Activated CD4-positive, alpha-beta T cell treated with anti-CD3 and anti-CD28 coated beads, Interleukin-10, Interleukin-2, amounts not matched to agents 100 ng/mL and 50 ng/mL, durations not matched to agents 16 hours and 8 hours (primary cell): ENCODE measurements at regions not wholly inside any gene's neighbourhood (a gene's known extent, or its start where the extent isn't known, plus 50 kb on each side); places are given as distances from the start of the nearest gene placed in this dataset.
"Not testable (repeated sequence)": the region's sequence is repeated elsewhere in the genome, so short reads cannot be mapped to it uniquely, and the experiment has no call there.

Experiments
- DNase-seq: peaks from one replicate; pipeline ENCODE4 v3.0.0-alpha.2; 2020

DNA sequence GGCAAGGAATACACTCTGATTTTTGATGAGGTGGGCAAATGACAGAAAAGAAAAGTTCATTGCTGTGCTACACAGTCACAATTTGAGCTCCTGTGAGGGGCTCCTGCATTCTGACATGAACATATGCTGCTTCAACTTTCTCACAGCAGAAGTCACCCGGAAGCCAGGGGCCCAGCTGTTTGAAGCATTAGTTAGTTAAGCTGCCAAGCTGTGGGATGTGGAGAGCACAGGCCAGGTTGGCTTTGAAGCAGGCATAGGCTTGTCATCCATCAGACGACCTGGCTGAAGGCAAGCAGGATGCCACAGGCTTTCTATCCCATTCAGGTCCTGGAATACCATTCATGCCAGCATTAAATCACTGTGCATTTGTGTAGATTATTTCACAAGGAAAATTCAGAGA lies 63.1 kb downstream of the MTNR1B start:
- DNase-seq: no peak

DNA sequence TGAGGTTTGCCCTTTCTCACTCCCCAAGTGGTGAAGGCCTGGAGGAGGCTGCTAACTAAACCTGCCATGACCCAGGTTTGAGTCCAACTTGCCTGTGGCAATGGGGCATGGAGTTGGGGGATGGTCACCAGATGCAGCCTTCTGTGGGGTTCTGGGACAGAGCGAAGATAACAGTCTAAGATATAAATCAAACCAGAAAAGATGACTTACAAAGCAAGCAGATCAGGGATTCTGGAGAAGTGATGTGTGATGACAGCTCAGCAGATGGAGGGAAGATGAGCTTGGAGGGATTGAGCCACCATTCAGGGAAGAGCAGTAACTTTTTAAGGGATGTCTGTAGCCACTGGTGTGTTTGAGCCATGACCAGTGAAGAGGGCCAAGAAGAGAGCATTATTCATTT lies 63.6 kb downstream of the MTNR1B start:
- DNase-seq: no peak

DNA sequence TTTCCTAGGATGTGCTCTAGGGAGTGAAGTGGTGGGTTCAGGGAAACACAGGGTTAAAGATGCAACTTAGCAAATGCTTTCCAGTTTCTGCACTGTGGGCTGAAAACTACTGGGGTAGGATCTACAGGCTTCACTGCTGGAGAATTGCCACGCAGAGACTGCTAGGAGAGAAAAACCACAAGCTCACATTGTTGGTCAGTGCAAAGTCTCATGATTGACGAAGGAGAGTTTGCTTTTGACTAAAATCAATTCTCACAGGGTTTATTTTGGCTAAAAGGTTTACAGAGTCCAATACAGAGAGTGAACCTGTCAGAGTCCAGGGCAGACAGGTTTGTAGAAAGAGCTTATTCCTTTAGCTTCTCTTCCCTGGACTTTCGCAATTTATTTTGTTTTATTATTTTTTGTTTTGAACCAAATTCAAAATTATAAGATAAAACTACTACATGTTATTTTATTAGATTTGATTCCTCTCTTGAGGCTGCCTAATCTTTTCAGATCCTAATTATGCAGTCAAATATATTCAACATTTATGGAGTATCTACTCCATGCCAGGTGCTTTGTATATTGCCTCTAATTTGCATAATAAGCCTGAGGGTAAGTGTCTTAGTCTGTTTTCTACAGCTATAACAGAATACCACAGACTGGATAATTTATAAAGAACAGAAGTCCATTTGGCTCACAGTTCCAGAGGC lies 64.7 kb downstream of the MTNR1B start:
- no peak for DNase-seq

DNA sequence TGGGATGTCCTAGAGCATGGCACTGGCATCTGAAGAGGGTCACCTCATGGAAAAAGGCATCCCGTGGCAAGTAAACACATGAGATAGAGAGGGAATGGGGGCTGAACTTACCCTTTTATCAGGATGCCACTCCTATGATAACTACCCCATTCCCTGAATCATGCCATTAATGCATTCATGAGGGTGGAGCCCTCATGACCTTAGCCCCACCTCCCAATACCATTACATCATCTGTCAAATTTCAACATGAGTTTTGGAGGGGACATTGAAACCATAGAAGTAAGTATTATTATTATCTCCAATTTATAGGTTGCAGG lies 65.2 kb downstream of the MTNR1B start:
- DNase-seq: no peak

DNA sequence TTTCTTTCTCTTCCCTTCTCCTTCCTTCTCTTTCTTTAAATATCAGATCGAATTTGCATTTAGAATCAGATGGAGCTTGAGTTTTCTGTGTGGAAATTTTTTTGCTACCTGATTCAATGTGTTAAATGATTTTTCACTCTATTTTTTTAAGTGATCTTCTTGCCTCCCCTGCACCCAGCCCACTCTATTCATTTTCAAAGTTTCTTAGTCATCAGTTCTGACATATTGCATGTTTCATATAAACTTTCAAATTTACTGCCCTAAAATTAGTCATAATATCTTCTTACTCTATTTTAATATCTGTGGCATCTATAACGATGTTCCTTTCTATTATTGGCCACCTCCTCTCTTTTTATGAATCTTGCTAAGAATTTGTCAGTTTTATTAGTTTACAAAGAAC lies 69.1 kb downstream of the MTNR1B start:
- no peak for DNase-seq

DNA sequence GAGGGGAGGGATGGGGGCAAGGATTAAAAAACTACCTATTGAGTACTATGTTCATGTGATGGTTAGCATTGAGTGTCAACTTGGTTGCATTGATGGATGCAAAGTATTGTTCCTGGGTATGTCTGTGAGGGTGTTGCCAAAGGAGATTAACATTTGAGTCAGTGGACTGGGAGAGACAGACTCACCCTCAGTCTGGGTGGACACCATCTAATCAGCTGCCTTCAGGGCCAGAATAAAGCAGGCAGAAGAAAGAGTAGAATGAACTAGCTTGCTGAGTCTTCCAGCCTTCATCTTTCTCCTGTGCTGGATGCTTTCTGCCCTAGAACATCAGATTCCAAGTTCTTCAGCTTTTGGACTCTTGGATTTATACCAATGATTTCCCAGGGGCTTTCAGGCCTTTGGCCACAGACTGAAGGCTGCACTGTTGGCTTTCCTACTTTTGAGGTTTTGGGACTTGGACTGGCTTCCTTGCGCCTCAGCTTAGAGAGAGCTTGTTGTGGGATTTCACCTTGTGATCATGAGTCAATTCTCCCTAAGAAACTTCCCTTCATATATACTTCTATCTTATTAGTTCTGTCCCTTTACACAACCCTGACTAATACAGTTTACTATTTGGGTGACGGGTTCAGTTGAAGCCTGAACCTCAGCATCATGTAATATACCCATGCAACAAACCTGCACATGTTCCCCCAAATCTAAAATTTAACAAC lies 70.2 kb downstream of the MTNR1B start:
- no peak for DNase-seq

DNA sequence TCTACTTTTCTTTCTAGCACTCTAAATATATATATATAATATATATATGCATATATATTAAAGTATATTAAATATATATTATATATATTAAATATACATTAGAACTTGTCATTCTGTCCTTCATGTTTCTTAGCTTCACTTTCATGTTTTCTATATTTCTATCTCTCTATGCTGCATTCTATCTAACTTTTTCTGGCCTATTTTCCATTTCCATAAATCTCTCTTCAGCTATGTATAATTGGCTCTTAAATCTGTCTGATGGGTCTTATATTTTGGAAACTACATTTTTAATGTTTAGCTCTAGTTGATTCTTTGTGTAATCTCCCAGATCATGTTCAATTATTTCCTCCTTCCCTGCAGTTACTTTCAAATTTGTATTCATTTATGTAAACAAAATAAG lies 72.2 kb downstream of the MTNR1B start:
- DNase-seq: no peak

DNA sequence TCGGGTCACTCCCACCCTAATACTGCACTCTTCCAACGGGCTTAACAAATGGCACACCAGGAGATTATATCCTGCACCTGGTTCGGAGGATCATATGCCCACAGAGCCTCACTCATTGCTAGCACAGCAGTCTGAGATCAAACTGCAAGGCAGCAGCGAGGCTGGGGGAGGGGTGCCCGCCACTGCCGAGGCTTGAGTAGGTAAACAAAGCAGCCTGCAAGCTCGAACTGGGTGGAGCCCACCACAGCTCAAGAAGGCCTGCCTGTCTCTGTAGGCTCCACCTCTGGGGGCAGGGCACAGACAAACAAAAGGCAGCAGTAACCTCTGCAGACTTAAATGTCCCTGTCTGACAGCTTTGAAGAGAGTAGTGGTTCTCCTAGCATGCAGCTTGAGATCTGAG lies 73.7 kb downstream of the MTNR1B start:
- DNase-seq: not testable (repeated sequence)

DNA sequence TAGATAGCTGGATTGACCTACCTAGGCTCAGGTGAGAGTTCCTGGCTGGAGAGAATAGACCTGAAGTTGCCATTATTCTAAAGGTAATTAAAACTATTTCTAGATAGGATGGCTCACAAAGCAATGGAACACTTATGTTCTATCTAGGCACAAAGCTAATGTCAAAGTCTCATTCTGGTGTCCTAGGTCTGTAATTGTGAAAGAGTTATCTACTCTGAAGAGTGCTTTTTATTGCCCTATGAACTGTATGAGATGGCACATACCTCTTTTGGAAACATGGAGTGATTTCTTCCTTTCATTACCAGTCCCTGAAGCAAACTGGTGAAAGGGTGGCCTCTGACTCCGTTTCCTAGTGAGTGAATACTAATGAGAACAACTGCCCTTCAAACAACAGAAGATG lies 80.3 kb downstream of the MTNR1B start:
- DNase-seq: no peak

DNA sequence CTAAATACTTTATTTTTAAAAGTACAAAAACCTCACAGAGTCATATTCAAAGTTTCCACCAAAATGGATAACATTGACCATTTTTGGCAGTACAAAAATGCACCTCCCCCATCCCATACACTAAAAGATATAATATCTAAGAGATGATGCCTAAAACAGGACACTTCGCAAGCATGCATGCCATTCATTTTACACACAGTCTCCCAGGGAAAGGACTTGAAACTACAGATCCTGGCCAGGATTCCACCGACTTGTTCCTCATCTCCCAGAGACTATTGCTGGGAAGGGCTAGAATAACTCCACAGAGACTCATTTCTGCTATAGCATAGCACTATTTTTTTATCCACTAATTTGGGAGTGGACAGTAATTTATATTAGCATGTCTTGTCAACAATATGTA lies 81.7 kb downstream of the MTNR1B start:
- no peak for DNase-seq

DNA sequence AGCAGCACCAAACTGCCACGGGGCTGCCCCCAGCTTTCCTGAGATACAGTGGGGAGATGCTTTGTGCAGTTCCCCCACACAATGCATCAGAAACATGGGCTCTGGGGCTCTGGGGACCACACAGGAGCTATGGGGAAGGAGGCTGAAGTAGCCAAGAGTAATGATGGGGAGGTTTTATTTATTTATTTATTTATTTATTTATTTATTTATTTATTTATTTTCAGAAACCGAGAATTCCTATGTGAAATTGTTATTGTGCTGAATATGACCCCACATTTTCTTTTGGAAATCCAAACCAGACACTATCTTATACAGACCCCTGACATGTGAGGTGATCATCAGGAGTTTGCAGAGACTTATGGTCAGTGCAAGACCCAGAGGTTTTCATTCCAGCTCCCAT lies 84.4 kb downstream of the MTNR1B start:
- DNase-seq: no peak

DNA sequence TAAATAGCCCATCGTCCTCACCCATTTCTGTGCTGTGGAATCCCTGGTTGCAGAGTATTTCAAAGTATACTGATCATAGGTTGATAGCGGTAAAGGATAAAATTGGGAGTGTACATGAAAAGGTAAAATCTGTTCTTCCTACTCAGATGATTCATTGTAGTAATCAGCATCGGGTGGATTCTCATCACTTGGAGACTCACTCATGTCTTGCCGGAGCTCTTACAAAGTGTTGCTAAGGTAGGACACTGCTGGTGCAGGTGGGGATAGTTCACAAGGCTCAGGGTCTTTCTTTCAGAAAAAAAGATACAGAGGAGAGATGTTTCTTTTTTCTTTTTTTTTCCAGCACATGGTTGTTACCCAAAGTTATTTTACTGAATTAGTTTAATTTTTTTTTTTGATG lies 84.8 kb downstream of the MTNR1B start:
- no peak for DNase-seq

DNA sequence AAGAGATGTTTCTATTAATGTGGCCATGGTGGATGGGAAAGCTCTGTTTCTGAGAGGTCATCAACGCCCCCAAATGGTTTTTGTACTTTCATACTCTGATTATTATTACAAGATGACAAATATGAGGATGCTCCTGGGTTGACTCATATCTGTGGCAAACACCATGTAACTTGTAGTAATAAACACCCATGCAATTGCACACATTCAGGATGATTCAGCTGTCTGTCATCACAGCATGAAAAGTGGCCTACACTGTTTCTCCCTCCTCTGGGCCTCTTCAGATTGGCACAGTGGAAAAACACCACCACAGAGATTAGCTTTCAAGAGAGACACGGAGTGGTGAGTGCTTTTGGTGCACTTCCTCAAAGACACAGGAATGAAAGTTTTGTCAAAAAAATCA lies 85.4 kb downstream of the MTNR1B start:
- DNase-seq: peak; percentile 77

DNA sequence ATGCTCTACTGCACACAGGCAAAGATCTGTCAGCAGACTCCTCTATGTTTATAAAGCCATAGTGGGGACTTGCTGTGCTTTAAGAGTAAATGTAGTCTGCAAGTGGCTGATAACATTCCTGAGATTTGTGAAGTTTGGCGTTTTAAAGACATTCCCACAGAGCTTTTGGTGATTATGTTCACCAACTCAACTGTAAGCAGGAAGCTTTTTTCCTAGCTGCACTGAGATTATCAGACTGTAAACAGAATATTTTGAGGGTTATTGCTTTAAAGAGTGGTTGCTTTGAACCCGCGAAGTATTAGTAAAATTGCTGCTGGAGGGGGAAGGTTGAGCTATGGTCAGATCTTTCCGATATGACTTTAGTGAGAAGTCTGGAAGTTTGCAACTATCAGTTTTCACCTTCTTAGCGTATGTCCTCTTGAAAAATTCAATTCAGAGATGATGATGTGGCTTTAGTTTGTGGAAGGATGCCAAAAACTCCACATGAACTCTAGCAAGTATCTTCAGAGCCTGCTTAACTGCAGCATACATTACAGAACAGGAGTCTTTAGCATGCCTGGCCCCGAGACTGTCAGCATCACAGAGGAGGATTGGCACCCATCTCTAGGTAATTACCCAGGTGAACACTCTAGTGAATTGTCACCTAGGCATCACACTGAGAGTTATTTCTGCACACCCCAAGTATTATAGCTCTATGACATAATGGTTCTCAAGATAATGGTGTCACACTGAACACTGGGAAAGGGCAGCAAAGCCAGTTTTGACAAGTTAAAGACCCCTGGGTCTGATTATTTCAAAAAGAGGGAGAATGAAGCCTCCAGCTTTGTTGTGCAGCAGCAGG lies 89.9 kb downstream of the MTNR1B start:
- DNase-seq: no peak

DNA sequence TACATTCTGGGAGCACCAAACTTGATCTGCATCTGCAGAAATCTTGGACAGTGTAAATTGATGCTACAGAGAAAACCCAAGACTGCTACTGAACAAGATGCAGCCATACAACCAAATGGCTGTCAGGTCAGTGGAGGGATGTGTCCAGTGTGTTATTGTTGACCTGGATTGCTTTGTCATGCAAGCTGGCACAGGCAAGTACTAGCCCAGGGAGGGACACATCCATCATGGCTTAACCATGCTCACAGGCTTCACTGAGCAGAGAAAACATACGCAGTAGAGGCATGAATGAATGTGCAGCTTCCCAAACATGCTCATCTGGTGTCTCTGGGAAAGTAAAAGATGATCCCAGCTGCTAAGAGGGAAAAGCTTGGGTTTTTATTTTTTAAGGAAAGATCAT lies 93.6 kb downstream of the MTNR1B start:
- no peak for DNase-seq

DNA sequence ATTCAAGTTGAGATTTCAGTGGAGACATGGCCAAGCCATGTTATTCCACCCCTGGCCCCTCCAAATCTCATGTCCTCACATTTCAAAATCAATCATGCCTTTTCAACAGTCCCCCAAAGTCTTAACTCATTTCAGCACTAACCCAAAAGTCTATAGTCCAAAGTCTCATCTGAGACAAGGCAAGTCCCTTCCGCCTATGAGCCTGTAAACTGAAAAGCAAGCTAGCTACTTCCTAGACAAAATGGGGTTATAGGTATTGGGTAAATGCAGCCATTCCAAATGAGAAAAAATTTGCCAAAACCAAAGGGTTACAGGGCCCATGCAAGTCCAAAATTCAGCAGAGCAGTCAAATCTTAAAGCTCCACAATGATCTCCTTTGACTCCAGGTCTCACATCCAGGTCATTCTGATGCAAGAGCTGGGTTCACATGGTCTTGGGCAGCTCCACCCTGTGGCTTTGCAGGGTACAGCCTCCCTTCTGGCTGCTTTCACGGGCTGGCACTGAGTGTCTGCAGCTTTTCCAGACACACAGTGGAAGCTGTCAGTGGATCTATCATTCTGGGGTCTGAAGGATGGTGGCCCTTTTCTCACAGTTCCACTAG lies 95.7 kb downstream of the MTNR1B start:
- DNase-seq: peak; percentile 28

DNA sequence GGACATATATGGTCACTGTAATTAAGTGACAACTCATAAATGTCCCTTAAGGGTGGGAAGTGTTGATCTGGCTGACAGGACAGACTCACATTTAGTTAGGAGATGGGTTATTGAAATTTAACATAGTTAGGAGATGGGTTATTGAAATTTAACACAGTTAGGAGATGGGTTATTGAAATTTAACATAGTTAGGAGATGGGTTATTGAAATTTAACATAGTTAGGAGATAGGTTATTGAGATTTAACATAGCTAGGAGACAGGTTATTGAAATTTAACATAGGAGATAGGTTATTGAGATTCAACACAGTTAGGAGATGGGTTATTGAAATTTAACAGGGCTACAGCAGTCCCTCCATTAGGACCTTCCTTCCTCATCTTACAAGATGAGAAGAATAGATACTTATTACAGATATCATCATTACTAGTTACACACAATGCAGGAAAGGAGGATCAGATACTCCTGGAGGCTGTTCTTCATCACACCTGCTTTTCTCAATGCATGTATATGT lies 98.5 kb downstream of the MTNR1B start:
- DNase-seq: no peak

DNA sequence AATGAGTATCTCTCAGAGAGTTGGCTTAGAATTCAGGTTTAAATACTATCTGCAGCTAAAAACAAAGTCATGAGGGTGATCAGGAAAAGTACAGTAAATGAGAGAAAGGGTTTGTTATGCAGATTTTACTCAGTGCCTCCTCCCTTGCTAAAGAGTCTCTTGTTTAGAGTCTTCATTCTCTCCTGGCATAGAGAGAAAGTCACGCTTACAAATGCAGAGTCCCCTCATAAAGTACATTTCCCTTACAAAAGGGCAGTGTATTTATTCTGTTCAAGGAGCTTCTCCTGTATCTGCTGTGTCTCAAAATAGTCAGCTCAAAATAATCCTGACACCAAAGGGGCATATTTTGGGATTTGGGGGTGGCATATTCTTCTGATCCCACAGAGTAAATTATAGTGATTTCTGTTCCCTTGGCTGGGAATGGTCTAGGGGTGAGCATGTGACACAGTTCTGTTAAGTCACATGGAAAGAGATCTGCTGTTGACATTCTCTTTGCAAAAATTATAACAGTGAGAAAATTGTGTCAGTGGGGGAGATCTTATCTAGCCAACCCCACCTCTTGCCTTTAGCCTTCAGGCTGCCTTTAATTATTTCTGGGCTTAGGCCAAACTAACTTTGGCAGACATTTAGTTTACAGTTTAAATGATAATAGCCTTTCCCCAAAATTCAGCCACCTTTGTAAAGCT lies 102.9 kb downstream of the MTNR1B start:
- DNase-seq: no peak

DNA sequence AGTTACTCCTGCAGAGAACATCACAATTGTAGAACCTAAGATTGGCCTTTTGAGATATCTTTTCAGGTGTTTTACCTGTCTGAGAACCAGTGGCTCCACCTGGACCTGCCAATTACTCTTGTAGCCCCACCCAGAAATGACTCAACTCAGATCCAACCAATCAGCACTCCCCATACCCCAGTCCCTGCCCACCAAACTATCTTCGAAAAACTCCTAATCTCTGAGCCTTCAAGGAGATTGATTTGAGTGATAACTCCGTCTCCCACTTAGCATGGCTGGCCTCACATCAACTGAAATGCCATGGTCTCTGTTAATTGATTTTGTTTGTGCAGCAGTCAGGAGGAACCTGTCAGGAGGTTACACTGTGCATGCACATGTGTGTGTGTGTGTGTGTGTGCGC lies 103.6 kb downstream of the MTNR1B start:
- no peak for DNase-seq

DNA sequence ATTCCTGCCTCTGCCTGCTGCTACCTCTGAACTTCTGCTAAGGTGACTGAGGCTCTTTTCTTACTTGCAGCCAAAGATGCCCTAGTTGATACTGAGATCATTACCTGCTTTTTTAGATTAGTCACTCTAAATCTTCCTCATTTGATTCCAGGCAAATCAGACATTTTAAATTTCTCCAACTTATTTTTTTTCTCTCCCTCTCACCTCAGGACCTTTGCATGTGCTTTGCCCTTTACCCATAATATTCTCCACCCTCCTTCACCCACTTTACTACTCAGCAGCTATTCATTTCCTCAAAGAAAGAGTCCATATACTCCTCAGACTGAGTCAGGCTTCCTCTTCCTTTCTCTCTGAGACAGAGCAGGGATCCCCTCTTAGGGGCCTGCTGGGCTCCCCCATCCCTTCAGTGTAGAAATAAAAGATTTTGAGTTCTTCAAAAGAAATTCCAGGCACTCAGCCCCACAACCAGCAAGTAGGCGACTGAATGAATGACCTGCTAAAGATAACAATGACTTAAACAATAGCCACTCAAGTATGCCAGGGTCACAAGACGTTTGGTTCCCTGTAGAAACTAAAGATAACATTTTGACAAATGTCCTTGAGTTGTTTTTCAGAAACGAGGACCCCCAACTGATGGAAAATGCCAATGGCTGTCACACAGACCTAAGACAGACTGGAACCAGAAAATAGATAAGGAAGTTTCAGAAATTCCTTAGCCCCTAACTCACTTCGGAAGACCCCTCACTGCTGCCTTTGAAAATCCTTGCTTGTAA lies 104.2 kb downstream of the MTNR1B start:
- no peak for DNase-seq

DNA sequence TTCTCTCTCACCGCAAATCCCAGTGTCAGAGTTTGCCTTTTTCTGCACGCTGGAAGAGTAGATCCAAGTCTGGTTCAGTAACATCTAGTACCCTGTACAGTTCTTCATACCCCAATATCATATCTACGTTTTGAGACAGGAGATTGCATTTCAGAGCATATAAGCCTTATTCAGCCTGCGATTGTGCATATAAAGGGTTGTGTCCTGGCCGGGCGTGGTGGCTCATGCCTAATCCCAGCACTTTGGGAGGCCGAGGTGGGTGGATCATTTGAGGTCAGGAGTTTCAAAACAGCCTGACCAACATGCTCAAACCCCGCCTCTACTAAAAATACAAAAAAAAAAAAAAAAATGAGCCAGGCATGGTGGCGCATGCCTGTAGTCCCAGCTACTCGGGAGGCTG lies 104.9 kb downstream of the MTNR1B start:
- DNase-seq: no peak

DNA sequence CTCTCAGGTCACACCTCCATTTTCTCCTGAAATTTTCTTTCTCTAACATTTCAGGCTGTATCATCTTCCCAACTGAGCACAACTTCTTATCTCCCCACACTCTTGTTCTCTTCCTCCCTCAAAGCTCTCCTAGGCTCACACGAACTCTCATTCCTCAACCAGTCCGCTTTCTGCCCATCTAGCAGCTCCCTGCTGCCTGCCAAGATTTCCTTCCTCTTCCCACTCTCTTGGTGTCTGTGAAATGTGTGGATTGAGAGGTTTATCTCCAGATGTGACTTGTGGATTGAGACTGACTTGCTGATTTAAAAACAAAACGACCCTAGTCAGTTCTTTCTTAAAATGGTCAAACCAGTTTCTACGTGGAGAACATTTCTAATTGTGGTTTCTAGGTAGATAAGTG lies 106.3 kb downstream of the MTNR1B start:
- no peak for DNase-seq
